ENCODE measurements at regions not wholly inside any gene's neighbourhood (a gene's known extent, or its start where the extent isn't known, plus 50 kb on each side); places are given as distances from the start of the nearest gene placed in this dataset.

DNA sequence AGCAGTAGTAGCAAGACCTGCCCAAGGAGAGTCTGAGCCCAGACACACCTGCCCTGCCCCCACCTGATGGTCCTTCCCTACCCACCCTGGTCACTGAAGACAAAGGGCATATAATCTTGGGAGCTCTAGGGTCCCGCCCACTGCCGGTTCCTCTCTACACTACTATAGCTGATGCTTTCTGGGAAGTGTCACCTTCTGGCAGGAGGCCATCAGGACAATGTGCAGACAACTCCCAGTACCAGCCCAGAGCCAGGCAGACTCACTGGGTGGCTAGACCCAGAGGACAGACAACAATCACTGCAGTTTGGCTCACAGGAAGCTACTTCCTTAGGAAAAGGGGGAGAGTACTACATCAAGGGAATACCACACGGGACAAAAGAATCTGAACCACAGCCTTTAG is 312.7 kb downstream of the SPRY1 start:
- TF ChIP-seq, protein P1, sequence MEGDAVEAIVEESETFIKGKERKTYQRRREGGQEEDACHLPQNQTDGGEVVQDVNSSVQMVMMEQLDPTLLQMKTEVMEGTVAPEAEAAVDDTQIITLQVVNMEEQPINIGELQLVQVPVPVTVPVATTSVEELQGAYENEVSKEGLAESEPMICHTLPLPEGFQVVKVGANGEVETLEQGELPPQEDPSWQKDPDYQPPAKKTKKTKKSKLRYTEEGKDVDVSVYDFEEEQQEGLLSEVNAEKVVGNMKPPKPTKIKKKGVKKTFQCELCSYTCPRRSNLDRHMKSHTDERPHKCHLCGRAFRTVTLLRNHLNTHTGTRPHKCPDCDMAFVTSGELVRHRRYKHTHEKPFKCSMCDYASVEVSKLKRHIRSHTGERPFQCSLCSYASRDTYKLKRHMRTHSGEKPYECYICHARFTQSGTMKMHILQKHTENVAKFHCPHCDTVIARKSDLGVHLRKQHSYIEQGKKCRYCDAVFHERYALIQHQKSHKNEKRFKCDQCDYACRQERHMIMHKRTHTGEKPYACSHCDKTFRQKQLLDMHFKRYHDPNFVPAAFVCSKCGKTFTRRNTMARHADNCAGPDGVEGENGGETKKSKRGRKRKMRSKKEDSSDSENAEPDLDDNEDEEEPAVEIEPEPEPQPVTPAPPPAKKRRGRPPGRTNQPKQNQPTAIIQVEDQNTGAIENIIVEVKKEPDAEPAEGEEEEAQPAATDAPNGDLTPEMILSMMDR (conservative IDR thresholded peaks at IDR 0.05): no peak
- H3K27ac ChIP-seq: no peak overlapping the region

- TF ChIP-seq, protein P1 (conservative IDR thresholded peaks at IDR 0.05): no peak
- H3K27ac ChIP-seq: no peak overlapping the region
Observed at GRCh38 chr4:123731035-123731434, 334.4 kb downstream of the SPRY1 start.

DNA sequence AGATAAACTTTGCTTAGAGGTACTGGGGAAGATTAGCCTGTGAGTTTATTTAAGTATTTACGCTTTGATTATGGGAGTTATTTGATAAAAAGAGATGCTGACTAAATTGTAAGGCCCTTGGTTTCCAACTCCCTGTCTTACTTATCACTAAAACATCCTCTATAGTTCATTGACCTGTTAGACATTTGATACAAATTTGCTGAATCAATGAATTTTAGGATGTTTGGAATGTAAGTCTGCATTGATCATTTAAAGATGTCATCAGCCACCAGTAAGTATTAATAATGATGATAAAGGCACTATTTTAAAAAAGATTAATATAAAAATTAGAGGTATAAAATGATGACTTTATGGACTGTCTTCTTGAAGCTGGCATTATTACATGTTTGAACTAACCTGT is 340.6 kb downstream of the SPRY1 start:
- H3K27ac ChIP-seq: no peak overlapping the region
- TF ChIP-seq, protein P1 (conservative IDR thresholded peaks at IDR 0.05): no peak

DNA sequence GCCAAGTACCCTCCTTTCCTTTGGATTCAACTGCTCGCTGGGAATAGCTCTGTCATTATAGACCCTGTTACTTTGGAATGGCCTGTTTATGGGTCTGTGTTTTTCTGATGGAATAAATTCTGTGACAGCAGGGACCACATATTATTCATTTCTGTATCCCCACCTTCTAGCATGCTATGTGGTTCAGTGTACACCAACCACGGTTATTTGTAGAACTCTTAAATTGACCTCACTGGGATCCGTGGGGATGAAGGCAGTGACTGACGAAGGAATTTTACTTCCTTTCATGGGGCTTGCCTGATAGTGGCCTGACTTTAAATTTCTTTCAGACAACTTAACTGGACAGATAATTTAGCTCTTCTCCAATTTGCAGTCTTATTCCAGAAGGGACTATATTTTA is 343.2 kb downstream of the SPRY1 start:
- no peak overlapping the region for H3K27ac ChIP-seq
- TF ChIP-seq, protein P1 (conservative IDR thresholded peaks at IDR 0.05): no peak

DNA sequence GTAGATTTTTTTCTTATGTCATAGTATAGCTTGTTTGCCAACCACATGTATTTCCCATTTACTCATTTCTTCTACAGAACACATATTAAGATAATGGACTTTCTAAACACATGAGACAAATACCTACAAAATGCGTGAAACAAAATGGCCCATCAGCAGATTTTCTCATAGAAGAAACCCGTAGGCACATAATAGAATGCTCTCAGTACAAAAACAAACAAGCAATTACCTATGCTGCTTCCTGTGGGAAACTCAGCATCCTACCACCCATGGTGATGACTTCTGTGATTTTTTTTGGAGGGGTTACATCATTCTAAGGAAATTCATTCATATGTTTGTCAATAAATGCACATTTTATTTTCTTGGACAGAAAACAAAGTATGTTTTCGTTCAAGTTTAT is 343.6 kb downstream of the SPRY1 start:
- no peak overlapping the region for H3K27ac ChIP-seq
- TF ChIP-seq, protein P1 (conservative IDR thresholded peaks at IDR 0.05): no peak

- H3K27ac ChIP-seq: no peak overlapping the region
- TF ChIP-seq, protein P1 (conservative IDR thresholded peaks at IDR 0.05): no peak
Observed at GRCh38 chr4:123741906-123742305, 345.3 kb downstream of the SPRY1 start.

GRCh38 chr4:123743848-123744247 is 347.3 kb downstream of the SPRY1 start:
- TF ChIP-seq, protein P1 (conservative IDR thresholded peaks at IDR 0.05): no peak
- peak overlapping the region; percentile 45; the same call in 1 of the 2 replicates for H3K27ac ChIP-seq
